Motor neuron (in vitro differentiated cells): ENCODE measurements at regions not wholly inside any gene's neighbourhood (a gene's known extent, or its start where the extent isn't known, plus 50 kb on each side); places are given as distances from the start of the nearest gene placed in this dataset.
"Not testable (repeated sequence)": the region's sequence is repeated elsewhere in the genome, so short reads cannot be mapped to it uniquely, and the experiment has no call there.

Experiments used
- ATAC-seq, 8 experiments: fragments of 200-7000 bp; cut with Tn5 transposase; replicated peaks in 6 of 8; 2 replicates each; pipeline ENCODE4 v1.8.0; 2021; ENCODE audit warnings: mild to moderate bottlenecking in 8 of 8, moderate library complexity in 8 of 8
- H3K27ac ChIP-seq, 2 donors: fragments of 250-450 bp; sonication (Bioruptor Pico); 2 replicates each; pipeline ENCODE4 v1.9.0; 2021; ENCODE audit warnings: antibody characterized with exemption in 2 of 2, mild to moderate bottlenecking in 2 of 2, moderate library complexity in 1 of 2
- H3K4me1 ChIP-seq, 2 donors: fragments of 250-450 bp; sonication (Bioruptor Pico); replicated peaks in 1 of 2; 2 replicates each; pipeline ENCODE4 v1.6.1; 2021; ENCODE audit warnings: antibody characterized with exemption in 2 of 2, mild to moderate bottlenecking in 2 of 2, moderate library complexity in 1 of 2
- H3K4me3 ChIP-seq, 5 donors: fragments of 250-450 bp; sonication (Bioruptor Pico); 2 replicates each; pipeline ENCODE4 v1.9.0; 2021; ENCODE audit warnings: antibody characterized with exemption in 5 of 5, mild to moderate bottlenecking in 5 of 5, moderate library complexity in 4 of 5
- WGBS, 10 experiments: fragments of 450-650 bp; shearing (Covaris generic); methylation state at CpG; one replicate each; pipeline ENCODE4 v1.0.0; 2022; 5-methylcytosine and 5-hydroxymethylcytosine counted together
- in situ Hi-C, 9 experiments: fragments of 400-800 bp; cut with MboI; loops; one replicate each; pipeline ENCODE4 v1.15.0; 2021; ENCODE audit warnings: low sequenced_read_pairs in 9 of 9, low pct_unique_long_range_greater_than_20kb in 2 of 9; ENCODE audit not compliant: unreplicated experiment in 9 of 9

DNA sequence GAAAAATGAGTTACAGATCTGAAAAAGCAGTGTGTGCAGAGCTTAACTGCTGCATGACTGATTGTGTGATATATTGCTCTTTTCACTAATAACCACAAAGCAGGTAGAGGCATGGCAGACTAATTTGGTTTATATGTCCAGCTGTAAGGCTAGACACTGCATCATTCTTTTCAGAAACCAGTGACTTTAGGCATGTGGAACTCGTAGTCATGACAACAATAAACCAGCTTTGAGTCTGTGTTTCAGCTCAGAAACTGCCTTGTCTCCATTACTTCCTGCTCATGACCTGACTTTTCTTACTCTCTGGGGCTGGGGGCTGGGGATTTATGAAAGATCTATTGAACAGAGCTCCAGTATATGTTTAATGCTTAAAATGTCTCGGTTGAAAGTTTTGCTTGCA, 146.8 kb upstream of the LRIG3 start:
- Histone ChIP-seq H3K4me3 (no peak overlapping the region), H3K27ac (no peak overlapping the region), H3K4me1 (peaks cover 10 to 14% of the 10 kb centered on the region in 2 donors)
- peak; percentile 25 to 93 (median 81) for ATAC-seq
- 0 to 68% (median 13%) methylated on average over 1 to 2 of the region's 2 CpGs; no CpG with 5 or more reads in 3 of the 10 experiments for WGBS, 10 experiments
- in situ Hi-C loops: no loop called here

DNA sequence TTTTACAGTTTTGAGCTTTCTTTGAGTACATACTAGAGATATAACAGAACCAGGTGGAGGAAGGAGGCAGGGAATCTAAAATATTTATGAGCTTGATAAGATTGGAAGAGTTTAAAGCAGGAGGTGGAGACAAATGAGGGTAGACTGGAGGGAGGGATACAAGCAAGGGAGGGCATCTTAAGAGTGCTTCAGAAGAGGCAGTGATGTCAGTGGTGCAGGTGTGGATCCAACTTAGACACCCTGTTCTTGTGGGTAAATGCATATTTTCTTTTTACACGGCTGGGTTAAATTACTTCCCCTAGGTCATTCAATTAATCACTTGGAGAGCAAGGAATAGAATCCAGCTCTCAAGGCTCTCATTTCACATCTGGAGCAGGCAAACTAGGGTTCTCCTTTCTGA, 146.1 kb upstream of the LRIG3 start:
- ATAC-seq: peak in 3 of 8 experiments; percentile 58 to 85 (median 60)
- H3K27ac ChIP-seq: no peak overlapping the region
- WGBS, 10 experiments: 0 to 33% (median 17%) methylated on average over 1 of the region's 1 CpG; no CpG with 5 or more reads in 4 of the 10 experiments
- peaks cover 10 to 14% of the 10 kb centered on the region in 2 donors for H3K4me1 ChIP-seq
- in situ Hi-C loops: no loop called here
- H3K4me3 ChIP-seq: no peak overlapping the region

DNA sequence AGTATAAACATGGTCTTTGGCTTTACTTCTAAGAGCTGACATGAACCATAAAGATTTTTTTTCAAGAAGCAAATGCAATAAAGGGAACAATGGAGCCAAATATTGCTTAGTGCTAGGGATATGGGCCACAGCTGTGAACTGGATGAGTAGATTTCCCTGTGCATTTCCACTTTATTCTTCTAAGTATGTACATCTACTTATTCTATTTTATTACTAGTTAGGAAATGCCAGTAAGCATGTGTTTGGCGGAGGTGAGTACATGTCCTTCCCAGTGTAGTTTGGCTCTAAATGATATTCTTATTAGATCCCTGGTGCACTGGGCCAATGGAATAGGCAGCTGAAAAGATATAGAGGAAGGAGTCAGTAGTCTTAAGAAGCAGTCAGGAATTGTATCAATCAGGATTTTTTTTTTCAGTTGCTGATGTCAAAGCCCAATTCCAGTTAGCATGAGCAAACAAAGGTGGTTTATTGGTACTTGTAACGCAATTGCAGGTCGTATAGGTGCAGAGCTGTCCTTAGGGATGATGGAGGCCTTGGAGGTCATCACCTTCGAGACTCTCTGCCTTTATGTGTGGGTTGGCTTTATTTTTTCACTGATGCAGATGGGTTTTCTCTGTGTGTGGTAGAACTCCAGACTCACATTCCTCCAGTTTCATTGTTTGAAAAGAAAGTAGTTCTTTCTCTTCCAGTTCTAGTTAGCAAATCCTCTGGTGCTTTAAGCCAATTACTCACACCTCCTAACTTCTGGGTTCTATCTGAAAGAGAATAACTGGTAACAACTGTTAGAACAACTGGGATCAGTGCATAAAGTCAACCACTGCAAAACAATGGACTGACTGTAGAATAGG, 139.0 kb upstream of the LRIG3 start:
- Histone ChIP-seq H3K4me3 (no peak overlapping the region), H3K4me1 (no peaks in the 10 kb centered on the region), H3K27ac (no peak overlapping the region)
- 32 to 90% (median 61%) methylated on average over 2 to 4 of the region's 4 CpGs; no CpG with 5 or more reads in 2 of the 10 experiments for WGBS, 10 experiments
- ATAC-seq: peak in 2 of 8 experiments; percentile 41 to 45
- in situ Hi-C loops: no loop called here

DNA sequence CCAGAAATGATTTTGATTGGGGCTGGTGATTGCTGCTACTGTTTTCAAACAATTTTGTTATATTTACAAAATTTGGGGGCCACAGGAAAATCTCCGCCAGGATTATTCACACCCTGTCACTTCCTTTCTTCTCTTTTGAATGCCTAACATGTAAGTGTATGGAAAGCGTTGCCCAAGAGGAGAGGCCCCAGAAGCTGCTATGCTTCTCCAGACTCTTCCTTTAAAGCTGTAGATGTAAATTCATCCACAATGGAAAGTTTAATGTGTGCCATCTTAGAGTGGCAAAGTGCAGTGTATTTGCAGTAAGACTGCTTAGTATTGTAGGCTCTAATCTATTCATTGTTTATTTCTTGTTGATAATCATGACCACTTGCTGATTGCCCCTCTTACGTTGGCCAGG, 136.7 kb upstream of the LRIG3 start:
- no peak overlapping the region for H3K4me3 ChIP-seq
- ATAC-seq: no peak
- H3K27ac ChIP-seq: no peak overlapping the region
- 33 to 100% (median 66%) methylated on average over 1 to 3 of the region's 3 CpGs for WGBS, 10 experiments
- no peaks in the 10 kb centered on the region for H3K4me1 ChIP-seq
- in situ Hi-C loops: no loop called here

DNA sequence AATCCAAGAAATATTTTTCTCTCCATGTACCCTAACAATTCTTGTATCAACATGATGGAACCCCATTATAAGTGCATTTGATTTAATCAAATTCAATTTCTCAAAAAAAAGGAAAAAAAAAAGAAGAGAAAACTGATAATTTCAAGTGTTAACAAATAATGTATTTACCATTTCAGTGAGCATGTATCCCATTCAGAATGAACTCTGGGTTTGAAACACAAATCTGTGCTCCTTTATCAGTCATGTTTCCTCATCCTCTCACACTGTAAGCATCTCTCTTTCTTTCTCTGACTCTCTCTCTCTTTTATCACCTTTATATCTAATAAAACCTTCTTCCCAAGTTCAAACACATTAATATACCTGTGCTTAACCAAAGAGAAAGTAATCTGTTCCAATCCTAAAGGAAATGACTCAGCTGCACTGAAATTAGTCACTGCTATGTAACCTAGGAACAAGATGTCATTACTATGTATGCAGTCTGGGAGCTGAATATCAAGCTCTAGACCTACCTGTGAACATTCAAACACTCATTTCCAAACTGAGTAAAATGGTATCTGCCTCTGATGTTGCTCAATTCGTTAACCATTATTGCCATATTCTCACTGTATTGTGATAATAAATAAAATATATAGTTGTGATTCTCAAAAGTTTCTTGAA, 135.0 kb upstream of the LRIG3 start:
- H3K4me3 ChIP-seq: no peak overlapping the region
- H3K27ac ChIP-seq: no peak overlapping the region
- no peaks in the 10 kb centered on the region for H3K4me1 ChIP-seq
- in situ Hi-C loops: no loop called here
- WGBS, 10 experiments: 0% methylated on average over 1 of the region's 1 CpG; no CpG with 5 or more reads in 2 of the 10 experiments
- ATAC-seq: peak in 3 of 8 experiments; percentile 54 to 95 (median 93)

DNA sequence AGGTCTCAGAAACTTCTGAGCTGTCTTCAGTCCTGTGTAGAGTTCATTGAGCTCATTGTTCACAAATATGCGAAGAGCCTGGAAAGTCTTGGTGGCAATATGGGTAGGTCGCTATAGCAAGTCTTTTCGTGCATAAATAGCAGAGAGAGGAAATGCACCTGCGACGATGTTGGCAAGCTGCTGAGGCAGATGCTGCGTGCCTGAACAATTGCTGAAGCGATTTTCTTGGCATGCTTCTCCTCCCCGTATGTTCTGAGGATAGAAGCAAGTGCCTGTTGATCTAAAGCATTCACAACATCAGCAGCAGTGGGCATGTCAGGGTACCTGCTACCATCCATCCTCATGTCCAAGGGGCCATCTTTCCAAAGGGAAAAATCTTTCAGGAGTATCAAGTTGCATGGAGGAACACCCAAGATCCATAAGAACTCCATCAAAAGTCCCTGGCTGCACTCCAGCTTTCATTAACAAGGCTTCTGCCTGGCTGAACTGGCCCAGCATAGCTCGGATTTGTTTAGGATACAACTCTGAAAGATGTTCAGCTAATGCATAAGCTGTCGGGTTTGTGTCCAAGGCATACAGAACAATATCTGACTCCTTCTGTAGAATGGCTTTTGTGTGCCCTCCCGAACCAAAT, 133.1 kb upstream of the LRIG3 start:
- ATAC-seq, H3K27ac ChIP-seq, H3K4me1 ChIP-seq, in situ Hi-C loops, H3K4me3 ChIP-seq: not testable (repeated sequence)
- WGBS, 10 experiments: 50 to 100% (median 93%) methylated on average over 1 to 8 of the region's 11 CpGs; no CpG with 5 or more reads in 2 of the 10 experiments

DNA sequence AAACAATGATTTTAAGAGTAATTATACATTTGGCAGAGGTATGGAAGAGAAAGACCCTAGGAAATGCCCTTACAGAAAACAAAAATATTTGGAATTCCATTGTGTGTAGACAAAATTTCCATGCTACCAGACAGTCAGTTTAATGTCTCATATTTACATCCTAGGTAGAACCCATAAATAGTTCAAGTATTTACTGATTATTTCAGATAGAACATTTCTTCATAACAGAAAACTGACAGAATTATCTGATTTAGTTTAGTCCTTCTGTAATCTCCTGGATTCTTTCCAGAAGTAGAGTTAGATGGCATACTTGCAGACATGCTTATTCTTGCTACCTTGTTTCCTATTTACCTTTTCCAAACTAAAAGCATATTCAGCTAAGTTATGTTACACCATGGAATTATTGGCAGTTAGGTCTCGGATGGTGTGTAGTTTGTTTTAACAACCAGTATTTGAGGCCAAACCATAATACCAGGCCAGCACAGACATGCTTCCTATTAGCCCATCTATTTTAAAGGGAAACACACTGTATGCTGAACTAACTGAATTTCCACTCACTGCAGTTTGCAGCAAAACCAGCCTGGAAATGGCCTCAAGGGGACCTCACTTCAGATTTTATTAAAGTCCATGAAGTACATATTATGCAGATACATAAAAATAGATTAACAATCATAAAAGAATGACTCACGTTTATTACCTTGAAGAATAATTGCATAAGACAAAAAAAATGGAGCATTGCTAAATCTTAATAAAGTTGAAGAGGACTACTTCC, 126.6 kb upstream of the LRIG3 start:
- Histone ChIP-seq H3K4me1 (peaks cover 1 to 2% of the 10 kb centered on the region in 2 donors), H3K4me3 (no peak overlapping the region), H3K27ac (no peak overlapping the region)
- WGBS, 10 experiments: 0 to 100% (median 81%) methylated on average over 1 to 2 of the region's 2 CpGs; no CpG with 5 or more reads in 1 of the 10 experiments
- no peak for ATAC-seq
- in situ Hi-C loops: no loop called here

DNA sequence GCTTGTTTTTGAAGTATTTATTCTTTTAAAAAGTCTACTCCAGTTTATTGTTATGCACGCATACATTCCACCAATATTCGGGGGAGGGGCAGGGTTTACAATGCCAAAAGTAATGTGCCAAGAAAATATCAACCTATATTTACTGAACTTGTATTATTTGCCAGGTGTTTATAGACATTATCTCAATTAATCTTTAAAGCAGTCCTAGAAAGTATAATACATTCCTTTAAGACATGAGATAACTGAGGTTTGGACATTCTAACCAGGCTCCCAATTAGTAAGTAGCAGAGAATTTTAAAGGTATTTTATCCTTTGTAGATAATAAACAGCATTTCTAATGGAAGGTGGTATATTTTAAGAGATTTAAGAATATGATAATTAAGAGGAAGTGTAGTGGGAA, 124.5 kb upstream of the LRIG3 start:
- WGBS, 10 experiments: 74 to 100% (median 87%) methylated on average over 1 to 2 of the region's 2 CpGs
- ATAC-seq: no peak
- Histone ChIP-seq H3K27ac (no peak overlapping the region), H3K4me1 (peaks cover 12 to 13% of the 10 kb centered on the region in 2 donors), H3K4me3 (no peak overlapping the region)
- in situ Hi-C loops: no loop called here

DNA sequence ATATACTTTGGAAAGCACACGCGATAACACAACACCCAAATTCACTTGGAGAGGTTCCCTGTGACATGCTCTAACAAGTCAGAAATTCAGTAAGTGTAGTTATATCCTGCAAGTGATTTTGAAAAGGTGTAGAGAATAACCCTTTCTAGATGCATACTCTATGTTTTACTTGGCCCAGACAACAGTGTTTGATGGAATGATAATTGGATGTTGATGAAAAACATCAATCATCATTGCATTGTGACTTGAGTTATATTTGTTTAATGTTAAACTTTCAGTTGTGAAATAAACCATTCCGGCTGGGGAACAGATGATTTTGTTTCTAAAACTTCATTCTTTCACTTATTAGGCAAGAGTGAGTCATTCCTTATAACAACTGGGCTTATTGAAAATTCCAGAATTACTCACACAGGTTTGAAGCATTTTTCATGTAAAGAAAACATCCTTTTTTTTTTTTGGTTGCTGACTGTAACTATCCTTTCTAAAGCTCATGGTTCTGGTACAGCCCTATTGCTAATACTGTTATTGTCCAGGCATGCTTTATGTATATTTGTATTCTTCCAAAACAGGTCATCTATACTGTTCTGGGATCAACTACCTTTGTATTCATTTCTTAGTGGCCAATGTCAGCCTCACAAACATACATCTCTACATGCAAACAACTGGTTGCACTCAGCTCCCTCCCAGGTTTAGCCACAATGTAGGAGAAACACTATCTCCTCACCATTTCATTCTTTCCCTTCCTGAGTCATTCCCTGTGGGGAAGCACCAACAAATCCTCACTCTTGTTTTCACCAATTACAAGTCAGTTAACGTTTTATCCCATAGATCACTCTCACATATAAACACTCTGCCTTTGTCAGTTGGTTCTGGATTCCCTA, 121.2 kb upstream of the LRIG3 start:
- WGBS, 10 experiments: 0 to 32% (median 14%) methylated on average over 1 to 4 of the region's 4 CpGs
- Histone ChIP-seq H3K4me1 (peaks cover 12 to 13% of the 10 kb centered on the region in 2 donors), H3K4me3 (no peak overlapping the region), H3K27ac (peak overlapping the region in 1 of 2 donors; percentile 25)
- ATAC-seq: peak in 6 of 8 experiments; percentile 14 to 82 (median 55)
- in situ Hi-C loops: no loop called here

DNA sequence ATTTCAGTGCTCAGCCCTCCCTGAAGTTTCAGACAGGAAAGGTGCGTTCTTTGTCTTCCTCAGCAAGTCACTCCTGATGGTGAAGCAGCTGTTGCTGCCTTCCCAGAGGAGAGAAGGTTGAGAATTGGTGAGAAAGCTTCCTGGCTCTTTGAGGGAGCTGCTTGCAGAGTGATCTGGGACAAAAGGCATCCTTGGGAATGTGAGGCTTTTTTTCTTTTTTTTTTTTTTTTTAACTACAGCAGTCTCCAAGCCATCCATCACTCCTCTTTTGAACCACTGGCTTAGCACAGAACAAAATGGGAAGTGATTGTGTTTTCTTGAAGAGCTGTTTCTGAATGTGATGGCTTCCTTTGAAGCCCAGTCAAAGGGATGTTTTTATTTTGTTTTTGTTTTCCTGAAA, 120.4 kb upstream of the LRIG3 start:
- ATAC-seq: peak in 5 of 8 experiments; percentile 61 to 92 (median 74)
- in situ Hi-C loops: no loop called here
- Histone ChIP-seq H3K27ac (no peak overlapping the region), H3K4me3 (no peak overlapping the region), H3K4me1 (peaks cover 12 to 13% of the 10 kb centered on the region in 2 donors)
- WGBS, 10 experiments: 13 to 71% (median 20%) methylated on average over 1 of the region's 1 CpG; no CpG with 5 or more reads in 3 of the 10 experiments

DNA sequence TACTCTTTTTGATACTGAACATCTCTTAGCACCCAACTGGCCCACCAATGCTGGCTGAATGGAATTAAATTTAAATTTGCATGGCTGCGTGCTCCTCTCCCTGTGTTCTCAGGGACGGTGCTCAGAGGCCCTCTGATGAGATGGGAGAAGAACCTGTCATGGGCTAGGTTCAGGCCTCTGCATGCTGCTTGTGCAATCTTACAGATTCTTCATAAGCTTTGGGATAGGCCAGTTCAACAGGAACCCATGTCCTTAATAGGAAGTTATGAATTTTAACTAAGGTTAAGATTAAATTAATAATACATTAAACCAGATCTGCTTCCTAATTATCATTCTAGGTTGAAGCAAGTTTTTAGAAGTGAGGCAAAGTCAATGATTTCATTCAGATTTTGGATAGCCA, 119.7 kb upstream of the LRIG3 start:
- in situ Hi-C loops: no loop called here
- no peak overlapping the region for H3K27ac ChIP-seq
- H3K4me3 ChIP-seq: no peak overlapping the region
- WGBS, 10 experiments: 62 to 100% (median 100%) methylated on average over 1 to 2 of the region's 2 CpGs; no CpG with 5 or more reads in 6 of the 10 experiments
- H3K4me1 ChIP-seq: peaks cover 12 to 13% of the 10 kb centered on the region in 2 donors
- no peak for ATAC-seq

DNA sequence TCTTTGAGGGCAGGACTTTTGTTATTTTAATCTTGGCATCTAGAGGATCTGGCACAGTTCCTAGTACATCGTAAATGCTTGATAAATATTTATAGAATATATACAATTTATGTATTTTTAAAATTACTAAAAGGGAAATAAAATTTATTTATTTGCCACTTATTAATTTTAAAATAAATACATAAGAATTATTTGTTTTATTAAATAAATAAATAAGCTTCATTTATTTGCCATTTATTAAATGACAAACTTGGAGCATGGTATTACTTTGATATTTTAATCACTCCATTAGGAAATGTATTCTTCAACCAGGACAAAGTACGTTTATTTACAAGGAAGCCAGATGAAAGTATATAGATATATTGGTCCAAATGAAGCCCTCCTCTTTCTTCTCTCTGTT, 118.7 kb upstream of the LRIG3 start:
- no peak for ATAC-seq
- 69 to 100% (median 88%) methylated on average over 1 to 2 of the region's 2 CpGs for WGBS, 10 experiments
- Histone ChIP-seq H3K27ac (no peak overlapping the region), H3K4me1 (peaks cover 12 to 13% of the 10 kb centered on the region in 2 donors), H3K4me3 (no peak overlapping the region)
- in situ Hi-C loops: no loop called here
